ENCODE measurements at regions not wholly inside any gene's neighbourhood (a gene's known extent, or its start where the extent isn't known, plus 50 kb on each side); places are given as distances from the start of the nearest gene placed in this dataset.

- TF ChIP-seq CTCF (IDR thresholded peaks at IDR 0.05) (no peak), POLR2A (IDR thresholded peaks at IDR 0.05) (no peak)
These were observed 945.2 kb upstream of the SLC35B3 start for GRCh38 chr6:9380568-9380967.

Measured in uterus (tissue), 2 donors.